ENCODE measurements at regions not wholly inside any gene's neighbourhood (a gene's known extent, or its start where the extent isn't known, plus 50 kb on each side); places are given as distances from the start of the nearest gene placed in this dataset.

GRCh38 chr5:103706939-103707682, 144.5 kb upstream of the NUDT12 start:
- H3K4me1 ChIP-seq (ENCODE audit: control insufficient read depth, extremely low read depth, insufficient read depth, low read length): no peaks in the 10 kb centered on the region
- no peak overlapping the region for H3K4me2 ChIP-seq (ENCODE audit: insufficient read depth, low read length)
- DNase-seq (ENCODE audit: low read depth, low spot score) (no peak), FAIRE-seq (no peak)
- H3K36me3 ChIP-seq (ENCODE audit: control insufficient read depth in 2 of 2, extremely low read depth in 1 of 2, insufficient read depth in 2 of 2, low read length in 2 of 2): no peaks in the 10 kb centered on the region
- no peak overlapping the region for H3K27ac ChIP-seq (ENCODE audit: insufficient read depth, low read depth, low read length)
- H2AFZ ChIP-seq (ENCODE audit: low read depth, low read length): no peak overlapping the region
- H3K9me1 ChIP-seq (replicated peaks; ENCODE audit: control insufficient read depth, extremely low read depth, insufficient read depth, low read length): no peaks in the 10 kb centered on the region
- no peaks in the 10 kb centered on the region for H3K27me3 ChIP-seq (ENCODE audit: control insufficient read depth in 2 of 2, insufficient read depth in 2 of 2, low read length in 2 of 2)
- no peaks in the 10 kb centered on the region for H3K79me2 ChIP-seq (ENCODE audit: control insufficient read depth, insufficient read depth, low read length)
- H3K9me3 ChIP-seq (replicated peaks; ENCODE audit: control insufficient read depth, insufficient read depth, low read length): no peaks in the 10 kb centered on the region
- BruUV-seq (replicated peaks): no TSS peak
- intact Hi-C loops (cut with micrococcal nuclease): no loop called here
- no peaks in the 10 kb centered on the region for H4K20me1 ChIP-seq (replicated peaks; ENCODE audit: control insufficient read depth, extremely low read depth, insufficient read depth, low read length)
- dilution Hi-C loops (cut with MboI; ENCODE audit: extremely low pct_ligation_motif_present, low sequenced_read_pairs): no loop called here
- CTCF ChIA-PET: interaction anchor here (0.6 kb wide), 1 partner anchor 119 kb away, joined by 3 read pairs; no protein-coding TSS in a partner anchor
- no peak overlapping the region for H3K4me3 ChIP-seq (replicated peaks in 1 of 3; ENCODE audit: insufficient read depth in 1 of 3, low read depth in 1 of 3, low read length in 3 of 3)
- H3K9ac ChIP-seq (replicated peaks; ENCODE audit: extremely low read depth, insufficient read depth, low read length): no peak overlapping the region
- POLR2A ChIA-PET: no interaction called here
- no peak for TF ChIP-seq MYC (IDR thresholded peaks at IDR 0.05; ENCODE audit: low read depth, low read length)
- no peak for TF ChIP-seq JUN (IDR thresholded peaks at IDR 0.05; ENCODE audit: borderline replicate concordance, insufficient read depth, insufficient read length, low read depth)
- no peak for TF ChIP-seq POLR2AphosphoS5 (IDR thresholded peaks at IDR 0.05; ENCODE audit: insufficient read depth, low read depth, low read length)

GRCh38 chr5:103703617-103704016, 141.0 kb upstream of the NUDT12 start:
- no peak overlapping the region for H3K4me2 ChIP-seq (ENCODE audit: insufficient read depth, low read length)
- H3K9me1 ChIP-seq (replicated peaks; ENCODE audit: control insufficient read depth, extremely low read depth, insufficient read depth, low read length): no peaks in the 10 kb centered on the region
- no peaks in the 10 kb centered on the region for H4K20me1 ChIP-seq (replicated peaks; ENCODE audit: control insufficient read depth, extremely low read depth, insufficient read depth, low read length)
- DNase-seq (ENCODE audit: low read depth, low spot score): no peak
- no peaks in the 10 kb centered on the region for H3K27me3 ChIP-seq (ENCODE audit: control insufficient read depth in 2 of 2, insufficient read depth in 2 of 2, low read length in 2 of 2)
- H3K9me3 ChIP-seq (replicated peaks; ENCODE audit: control insufficient read depth, insufficient read depth, low read length): no peaks in the 10 kb centered on the region
- BruUV-seq (replicated peaks): no TSS peak
- intact Hi-C loops (cut with micrococcal nuclease): no loop called here
- TF ChIP-seq MAX (IDR thresholded peaks at IDR 0.05; ENCODE audit: insufficient read depth, insufficient read length) (no peak), POLR2A (IDR thresholded peaks at IDR 0.05; ENCODE audit: low read depth, low read length) (no peak)
- POLR2A ChIA-PET: no interaction called here
- CTCF ChIA-PET: interaction anchor here (0.7 to 0.8 kb wide), 2 partner anchors 121 to 338 kb away, joined by 3 to 5 read pairs; no protein-coding TSS in a partner anchor
- no peaks in the 10 kb centered on the region for H3K36me3 ChIP-seq (ENCODE audit: control insufficient read depth in 2 of 2, extremely low read depth in 1 of 2, insufficient read depth in 2 of 2, low read length in 2 of 2)
- no peaks in the 10 kb centered on the region for H3K79me2 ChIP-seq (ENCODE audit: control insufficient read depth, insufficient read depth, low read length)
- H3K4me3 ChIP-seq (replicated peaks in 1 of 3; ENCODE audit: insufficient read depth in 1 of 3, low read depth in 1 of 3, low read length in 3 of 3): no peak overlapping the region
- FAIRE-seq: no peak
- no peak overlapping the region for H2AFZ ChIP-seq (ENCODE audit: low read depth, low read length)
- no peaks in the 10 kb centered on the region for H3K4me1 ChIP-seq (ENCODE audit: control insufficient read depth, extremely low read depth, insufficient read depth, low read length)
- no peak overlapping the region for H3K9ac ChIP-seq (replicated peaks; ENCODE audit: extremely low read depth, insufficient read depth, low read length)
- dilution Hi-C loops (cut with MboI; ENCODE audit: extremely low pct_ligation_motif_present, low sequenced_read_pairs): no loop called here
- no peak overlapping the region for H3K27ac ChIP-seq (ENCODE audit: insufficient read depth, low read depth, low read length)

All from endothelial cell of umbilical vein (primary cell).